ENCODE measurements at regions not wholly inside any gene's neighbourhood (a gene's known extent, or its start where the extent isn't known, plus 50 kb on each side); places are given as distances from the start of the nearest gene placed in this dataset.

DNA sequence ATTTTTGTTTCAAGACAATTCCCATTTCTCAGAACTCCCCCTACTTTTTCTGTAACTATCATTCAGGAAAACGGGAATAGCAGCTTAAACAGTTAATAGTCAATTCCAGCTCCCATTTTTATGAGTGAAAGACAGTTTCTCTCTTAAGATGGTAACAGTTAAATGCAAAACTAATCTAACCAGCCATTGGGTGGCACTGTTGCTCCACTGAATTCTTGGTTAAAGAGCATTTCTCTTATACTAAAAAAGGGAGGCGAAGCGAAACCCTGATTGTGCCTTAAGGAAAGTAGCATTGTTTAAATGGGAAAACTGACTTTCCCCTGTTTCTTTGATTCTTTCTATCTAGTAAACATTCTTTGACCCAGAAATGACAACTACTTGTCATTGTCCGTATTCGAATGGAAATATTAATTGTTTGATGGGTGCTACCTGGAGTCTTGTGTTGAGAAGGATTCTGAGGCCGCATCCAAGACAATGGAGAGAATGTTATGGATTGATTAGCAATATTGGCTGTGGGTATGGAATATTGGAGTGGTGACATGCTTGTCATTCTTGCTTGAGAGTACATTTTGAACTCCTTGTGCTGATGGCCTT, 507.8 kb downstream of the MAT2B start:
- TF ChIP-seq, protein P1, sequence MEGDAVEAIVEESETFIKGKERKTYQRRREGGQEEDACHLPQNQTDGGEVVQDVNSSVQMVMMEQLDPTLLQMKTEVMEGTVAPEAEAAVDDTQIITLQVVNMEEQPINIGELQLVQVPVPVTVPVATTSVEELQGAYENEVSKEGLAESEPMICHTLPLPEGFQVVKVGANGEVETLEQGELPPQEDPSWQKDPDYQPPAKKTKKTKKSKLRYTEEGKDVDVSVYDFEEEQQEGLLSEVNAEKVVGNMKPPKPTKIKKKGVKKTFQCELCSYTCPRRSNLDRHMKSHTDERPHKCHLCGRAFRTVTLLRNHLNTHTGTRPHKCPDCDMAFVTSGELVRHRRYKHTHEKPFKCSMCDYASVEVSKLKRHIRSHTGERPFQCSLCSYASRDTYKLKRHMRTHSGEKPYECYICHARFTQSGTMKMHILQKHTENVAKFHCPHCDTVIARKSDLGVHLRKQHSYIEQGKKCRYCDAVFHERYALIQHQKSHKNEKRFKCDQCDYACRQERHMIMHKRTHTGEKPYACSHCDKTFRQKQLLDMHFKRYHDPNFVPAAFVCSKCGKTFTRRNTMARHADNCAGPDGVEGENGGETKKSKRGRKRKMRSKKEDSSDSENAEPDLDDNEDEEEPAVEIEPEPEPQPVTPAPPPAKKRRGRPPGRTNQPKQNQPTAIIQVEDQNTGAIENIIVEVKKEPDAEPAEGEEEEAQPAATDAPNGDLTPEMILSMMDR (IDR thresholded peaks at IDR 0.05): peak; percentile 54 to 87 (median 76)
- no peak for TF ChIP-seq POLR2A (IDR thresholded peaks at IDR 0.05)
